EL (cell line): ENCODE measurements at regions not wholly inside any gene's neighbourhood (a gene's known extent, or its start where the extent isn't known, plus 50 kb on each side); places are given as distances from the start of the nearest gene placed in this dataset.

Source experiments
- DNase-seq: peaks from one replicate; pipeline ENCODE4 v3.0.0-alpha.2; 2016

- no peak for DNase-seq
These were observed 51.0 kb downstream of the CCDC54 start for GRCh38 chr3:107428051-107428858.

GRCh38 chr3:107429320-107430181 lies 52.3 kb downstream of the CCDC54 start:
- peak; percentile 88 for DNase-seq

GRCh38 chr3:107430214-107430995 lies 53.2 kb downstream of the CCDC54 start:
- peak; percentile 21 for DNase-seq

- DNase-seq: peak; percentile 54
These were observed 53.7 kb downstream of the CCDC54 start for GRCh38 chr3:107430996-107431245.

- DNase-seq: peak; percentile 81
These were observed 54.2 kb downstream of the CCDC54 start for GRCh38 chr3:107431246-107432012.

GRCh38 chr3:107432013-107432515 lies 54.8 kb downstream of the CCDC54 start:
- DNase-seq: peak; percentile 28

- DNase-seq: no peak
These were observed 55.4 kb downstream of the CCDC54 start for GRCh38 chr3:107432646-107433045.

GRCh38 chr3:107436029-107436428 lies 58.8 kb downstream of the CCDC54 start:
- DNase-seq: no peak

GRCh38 chr3:107438671-107439070 lies 61.4 kb downstream of the CCDC54 start:
- no peak for DNase-seq

GRCh38 chr3:107441617-107442016 lies 64.4 kb downstream of the CCDC54 start:
- peak; percentile 31 for DNase-seq

GRCh38 chr3:107443461-107443860 lies 66.2 kb downstream of the CCDC54 start:
- no peak for DNase-seq

- DNase-seq: no peak
These were observed 69.5 kb downstream of the CCDC54 start for GRCh38 chr3:107446706-107447105.

GRCh38 chr3:107450254-107450893 lies 72.4 kb upstream of the BBX start:
- peak; percentile 32 for DNase-seq

- DNase-seq: peak; percentile 51
These were observed 70.3 kb upstream of the BBX start for GRCh38 chr3:107452436-107452835.

GRCh38 chr3:107453504-107453903 lies 69.3 kb upstream of the BBX start:
- no peak for DNase-seq

GRCh38 chr3:107455621-107456020 lies 67.1 kb upstream of the BBX start:
- DNase-seq: no peak

GRCh38 chr3:107456501-107456900 lies 66.3 kb upstream of the BBX start:
- DNase-seq: no peak

GRCh38 chr3:107458871-107459270 lies 63.9 kb upstream of the BBX start:
- DNase-seq: peak; percentile 4

GRCh38 chr3:107461721-107462120 lies 61.0 kb upstream of the BBX start:
- no peak for DNase-seq

- DNase-seq: no peak
These were observed 58.7 kb upstream of the BBX start for GRCh38 chr3:107464037-107464436.

- no peak for DNase-seq
These were observed 57.6 kb upstream of the BBX start for GRCh38 chr3:107465064-107465631.

- no peak for DNase-seq
These were observed 54.0 kb upstream of the BBX start for GRCh38 chr3:107468782-107469181.
